Motor neuron (in vitro differentiated cells): ENCODE measurements at regions not wholly inside any gene's neighbourhood (a gene's known extent, or its start where the extent isn't known, plus 50 kb on each side); places are given as distances from the start of the nearest gene placed in this dataset.
A peak's percentile ranks its signal among the peaks of the same experiment; 100 is the strongest.
"Not testable (repeated sequence)": the region's sequence is repeated elsewhere in the genome, so short reads cannot be mapped to it uniquely, and the experiment has no call there.

Source experiments
- ATAC-seq, 8 experiments: fragments of 200-7000 bp; cut with Tn5 transposase; replicated peaks in 6 of 8; 2 replicates each; pipeline ENCODE4 v1.8.0; 2021; ENCODE audit warnings: mild to moderate bottlenecking in 8 of 8, moderate library complexity in 8 of 8
- H3K27ac ChIP-seq, 2 donors: fragments of 250-450 bp; sonication (Bioruptor Pico); 2 replicates each; pipeline ENCODE4 v1.9.0; 2021; ENCODE audit warnings: antibody characterized with exemption in 2 of 2, mild to moderate bottlenecking in 2 of 2, moderate library complexity in 1 of 2
- H3K4me1 ChIP-seq, 2 donors: fragments of 250-450 bp; sonication (Bioruptor Pico); replicated peaks in 1 of 2; 2 replicates each; pipeline ENCODE4 v1.6.1; 2021; ENCODE audit warnings: antibody characterized with exemption in 2 of 2, mild to moderate bottlenecking in 2 of 2, moderate library complexity in 1 of 2
- H3K4me3 ChIP-seq, 5 donors: fragments of 250-450 bp; sonication (Bioruptor Pico); 2 replicates each; pipeline ENCODE4 v1.9.0; 2021; ENCODE audit warnings: antibody characterized with exemption in 5 of 5, mild to moderate bottlenecking in 5 of 5, moderate library complexity in 4 of 5
- WGBS, 10 experiments: fragments of 450-650 bp; shearing (Covaris generic); methylation state at CpG; one replicate each; pipeline ENCODE4 v1.0.0; 2022; 5-methylcytosine and 5-hydroxymethylcytosine counted together
- in situ Hi-C, 9 experiments: fragments of 400-800 bp; cut with MboI; loops; one replicate each; pipeline ENCODE4 v1.15.0; 2021; ENCODE audit warnings: low sequenced_read_pairs in 9 of 9, low pct_unique_long_range_greater_than_20kb in 2 of 9; ENCODE audit not compliant: unreplicated experiment in 9 of 9

DNA sequence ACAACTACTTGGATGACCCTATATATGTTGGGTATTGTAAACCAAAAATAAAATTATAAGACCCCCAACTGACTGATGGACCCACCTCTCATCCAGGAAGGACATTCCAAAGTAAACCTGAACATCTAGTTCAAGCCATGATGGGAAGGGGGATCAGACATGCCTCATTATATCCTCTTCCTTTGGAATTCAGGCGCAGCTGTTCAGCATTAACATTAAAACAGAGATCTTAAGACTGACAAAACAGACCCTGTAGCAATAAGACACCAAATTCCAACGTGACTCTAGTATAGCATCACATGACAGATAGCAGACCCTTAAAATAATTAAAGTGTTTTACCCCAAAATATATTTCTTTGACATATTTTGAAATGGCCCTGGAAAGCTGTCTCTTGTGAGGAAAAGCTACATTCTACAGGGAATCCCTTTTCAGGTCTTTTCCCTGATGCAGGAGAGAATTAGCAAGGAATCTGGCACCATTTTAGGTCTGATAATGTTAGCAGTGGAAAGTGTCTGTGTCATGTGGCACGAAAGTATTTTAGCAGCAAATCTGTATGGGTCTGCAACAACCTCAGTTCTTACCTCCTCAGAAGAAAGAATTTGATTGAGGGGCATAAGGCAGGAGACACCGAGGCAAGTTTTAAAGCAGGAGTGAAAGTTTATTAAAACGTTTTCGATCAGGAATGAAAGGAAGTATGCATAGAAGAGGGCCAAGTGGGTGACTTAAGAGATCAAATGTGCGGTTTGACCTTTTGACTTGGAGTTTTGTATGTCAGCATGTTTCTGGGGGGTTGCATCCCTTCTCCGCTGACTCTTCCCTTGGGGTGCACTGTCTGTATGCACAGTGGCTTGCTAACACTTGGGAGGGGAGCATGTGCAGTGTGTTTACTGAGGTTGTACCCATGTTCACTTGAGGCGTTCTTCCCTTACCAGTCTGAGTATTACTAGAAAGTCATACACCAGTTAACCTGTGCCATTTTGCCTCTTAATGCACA lies 236.6 kb upstream of the PPP1R3A start:
- in situ Hi-C loops: no loop called here
- no peak for ATAC-seq

DNA sequence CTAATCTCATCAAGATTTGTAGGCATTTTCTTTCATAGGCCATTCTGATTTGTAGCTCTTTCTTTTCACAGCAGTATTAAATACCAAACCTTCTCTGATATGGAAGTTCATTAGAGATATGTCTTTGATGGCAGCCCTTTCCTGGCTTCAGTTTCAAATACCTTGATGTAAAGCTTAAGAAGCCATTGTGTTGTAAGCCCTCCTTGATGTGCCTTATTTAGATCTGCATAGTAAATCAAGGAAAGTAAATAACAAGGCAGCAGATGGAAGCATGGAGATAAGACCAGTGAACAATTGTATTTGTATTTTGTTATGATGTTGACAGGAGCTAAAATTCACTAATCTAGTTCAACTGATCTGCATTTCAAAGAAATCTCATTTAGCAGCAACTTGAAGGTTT lies 234.9 kb upstream of the PPP1R3A start:
- in situ Hi-C loops: no loop called here
- no peak for ATAC-seq
- H3K27ac ChIP-seq: no peak overlapping the region
- no peak overlapping the region for H3K4me3 ChIP-seq
- peaks cover 0 to 11% of the 10 kb centered on the region in 2 donors for H3K4me1 ChIP-seq

More for the DNA sequence above, 236.6 kb upstream of the PPP1R3A start:
- 22 to 93% (median 74%) methylated on average over 1 to 7 of the region's 9 CpGs; no CpG with 5 or more reads in 1 of the 10 experiments for WGBS, 10 experiments
- peaks cover 0 to 11% of the 10 kb centered on the region in 2 donors for H3K4me1 ChIP-seq
- H3K27ac ChIP-seq: no peak overlapping the region
- H3K4me3 ChIP-seq: no peak overlapping the region

GRCh38 chr7:114152314-114152938 lies 233.6 kb upstream of the PPP1R3A start:
- H3K4me1 ChIP-seq: peaks cover 0 to 11% of the 10 kb centered on the region in 2 donors
- H3K27ac ChIP-seq: no peak overlapping the region
- H3K4me3 ChIP-seq: no peak overlapping the region
- ATAC-seq: no peak
- in situ Hi-C loops: no loop called here
- 17 to 94% (median 73%) methylated on average over 1 to 5 of the region's 5 CpGs for WGBS, 10 experiments

GRCh38 chr7:114151777-114152176 lies 233.0 kb upstream of the PPP1R3A start:
- WGBS, 10 experiments: 68 to 100% (median 88%) methylated on average over 2 to 3 of the region's 3 CpGs; no CpG with 5 or more reads in 1 of the 10 experiments
- ATAC-seq: no peak
- in situ Hi-C loops: no loop called here
- no peak overlapping the region for H3K27ac ChIP-seq
- H3K4me1 ChIP-seq: peaks cover 0 to 11% of the 10 kb centered on the region in 2 donors
- no peak overlapping the region for H3K4me3 ChIP-seq

- H3K27ac ChIP-seq: no peak overlapping the region
- H3K4me1 ChIP-seq: peaks cover 0 to 11% of the 10 kb centered on the region in 2 donors
- no peak overlapping the region for H3K4me3 ChIP-seq
- WGBS, 10 experiments: 0 to 100% (median 88%) methylated on average over 1 of the region's 1 CpG; no CpG with 5 or more reads in 1 of the 10 experiments
- in situ Hi-C loops: no loop called here
- no peak for ATAC-seq
Measured at GRCh38 chr7:114150689-114151088, 231.9 kb upstream of the PPP1R3A start.

- WGBS, 10 experiments: 9 to 100% (median 86%) methylated on average over 1 to 3 of the region's 3 CpGs; no CpG with 5 or more reads in 1 of the 10 experiments
- in situ Hi-C loops: no loop called here
Measured at GRCh38 chr7:114148779-114149178, 230.0 kb upstream of the PPP1R3A start.

GRCh38 chr7:114141415-114141814 lies 222.6 kb upstream of the PPP1R3A start:
- no peaks in the 10 kb centered on the region for H3K4me1 ChIP-seq
- ATAC-seq: no peak
- in situ Hi-C loops: no loop called here
- no peak overlapping the region for H3K4me3 ChIP-seq
- no peak overlapping the region for H3K27ac ChIP-seq
- WGBS, 10 experiments: 0 to 83% (median 65%) methylated on average over 1 to 3 of the region's 3 CpGs; no CpG with 5 or more reads in 1 of the 10 experiments

More at GRCh38 chr7:114148779-114149178, 230.0 kb upstream of the PPP1R3A start:
- ATAC-seq: no peak
- no peak overlapping the region for H3K4me3 ChIP-seq
- H3K27ac ChIP-seq: no peak overlapping the region
- H3K4me1 ChIP-seq: peaks cover 0 to 6% of the 10 kb centered on the region in 2 donors

- WGBS, 10 experiments: 100% methylated on average over 1 of the region's 1 CpG; no CpG with 5 or more reads in 9 of the 10 experiments
- ATAC-seq: no peak
- H3K27ac ChIP-seq: no peak overlapping the region
Measured at GRCh38 chr7:114140561-114140960, 221.8 kb upstream of the PPP1R3A start.

DNA sequence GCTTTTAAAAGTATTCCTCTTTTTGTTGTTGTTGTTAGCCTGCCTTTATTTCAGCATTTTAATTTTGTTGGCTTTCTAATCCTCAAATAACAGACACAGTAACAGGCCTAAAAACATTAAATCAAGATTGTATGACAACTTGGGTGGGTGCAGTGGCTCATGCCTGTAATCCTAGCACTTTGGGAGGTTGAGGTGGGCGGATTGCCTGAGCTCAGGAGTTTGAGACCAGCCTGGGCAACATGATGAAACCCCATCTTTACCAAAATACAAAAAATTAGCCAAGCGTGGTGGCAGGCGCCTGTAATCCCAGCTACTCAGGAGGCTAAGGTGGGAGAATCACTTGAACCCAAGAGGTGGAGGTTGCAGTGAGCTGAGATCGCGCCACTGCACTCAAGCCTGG lies 220.9 kb upstream of the PPP1R3A start:
- in situ Hi-C loops, ATAC-seq, H3K27ac ChIP-seq, H3K4me3 ChIP-seq, H3K4me1 ChIP-seq: not testable (repeated sequence)
- 33 to 100% (median 74%) methylated on average over 1 to 4 of the region's 5 CpGs; no CpG with 5 or more reads in 4 of the 10 experiments for WGBS, 10 experiments

More at GRCh38 chr7:114140561-114140960, 221.8 kb upstream of the PPP1R3A start:
- Histone ChIP-seq H3K4me1 (no peaks in the 10 kb centered on the region), H3K4me3 (no peak overlapping the region)
- in situ Hi-C loops: no loop called here

GRCh38 chr7:114138587-114138986 lies 219.8 kb upstream of the PPP1R3A start:
- WGBS, 10 experiments: 40 to 100% (median 93%) methylated on average over 1 to 5 of the region's 5 CpGs
- Histone ChIP-seq H3K4me3 (no peak overlapping the region), H3K27ac (no peak overlapping the region), H3K4me1 (no peaks in the 10 kb centered on the region)
- in situ Hi-C loops: no loop called here
- ATAC-seq: no peak

DNA sequence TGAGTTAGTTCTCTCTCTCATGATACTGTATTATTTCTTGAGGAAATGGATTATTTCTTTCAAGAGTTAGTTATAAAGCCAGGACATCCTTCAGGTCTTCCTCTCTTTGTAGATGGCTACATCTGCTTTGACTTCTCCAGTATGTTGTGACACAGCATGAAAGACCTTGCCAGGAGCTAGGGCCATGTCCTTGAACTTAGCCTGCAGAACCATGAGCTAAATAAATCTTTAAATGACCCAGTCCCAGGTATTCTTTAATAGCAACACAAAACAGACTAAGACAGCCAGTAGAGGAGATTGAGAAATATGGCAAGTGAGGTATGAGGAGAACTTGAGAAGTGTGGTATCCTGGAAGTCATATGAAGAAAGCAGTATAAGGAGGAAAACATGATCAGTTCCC lies 214.9 kb upstream of the PPP1R3A start:
- in situ Hi-C loops: no loop called here
- no peak overlapping the region for H3K4me3 ChIP-seq
- H3K27ac ChIP-seq: no peak overlapping the region
- no peak for ATAC-seq
- peaks cover 3 to 4% of the 10 kb centered on the region in 2 donors for H3K4me1 ChIP-seq

DNA sequence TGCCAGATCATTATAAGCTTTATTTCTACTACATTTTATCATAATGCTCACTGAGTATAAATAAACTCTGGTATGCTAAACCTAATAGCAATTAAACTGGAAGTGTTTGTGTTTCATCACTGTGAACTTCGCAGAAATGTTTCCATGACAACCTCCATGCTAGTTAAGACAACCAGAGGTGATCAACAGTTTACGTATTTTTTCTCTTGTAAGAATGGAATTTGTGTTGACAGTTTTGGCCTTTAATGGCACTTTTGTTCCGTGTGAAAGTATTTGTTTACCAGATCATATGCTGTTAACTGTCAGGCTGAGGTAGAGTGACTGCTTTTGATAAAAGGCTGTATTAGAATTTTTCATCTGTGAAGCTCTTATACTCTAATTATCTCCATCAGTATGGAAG lies 212.1 kb upstream of the PPP1R3A start:
- Histone ChIP-seq H3K4me3 (no peak overlapping the region), H3K27ac (no peak overlapping the region), H3K4me1 (peaks cover 3 to 4% of the 10 kb centered on the region in 2 donors)
- ATAC-seq: peak in 3 of 8 experiments; percentile 10 to 43 (median 20)
- in situ Hi-C loops: no loop called here
- 18 to 90% (median 63%) methylated on average over 1 to 3 of the region's 3 CpGs for WGBS, 10 experiments

- peaks cover 3 to 4% of the 10 kb centered on the region in 2 donors for H3K4me1 ChIP-seq
- no peak overlapping the region for H3K4me3 ChIP-seq
- WGBS, 10 experiments: 57 to 100% (median 100%) methylated on average over 1 of the region's 1 CpG
- H3K27ac ChIP-seq: no peak overlapping the region
- in situ Hi-C loops: no loop called here
- ATAC-seq: no peak
Measured at GRCh38 chr7:114128880-114129279, 210.1 kb upstream of the PPP1R3A start.
